GM18909 (cell line): ENCODE measurements at regions not wholly inside any gene's neighbourhood (a gene's known extent, or its start where the extent isn't known, plus 50 kb on each side); places are given as distances from the start of the nearest gene placed in this dataset.

Experiments used
- ATAC-seq: cut with Tn5 transposase; IDR thresholded peaks from one replicate; pipeline ENCODE4 v1.9.1; 2021; ENCODE audit warnings: mild to moderate bottlenecking; ENCODE audit not compliant: unreplicated experiment, poor library complexity

GRCh38 chr9:119853126-119853525 is 483.9 kb upstream of the BRINP1 start:
- ATAC-seq: no peak

GRCh38 chr9:119852390-119852789 is 483.2 kb upstream of the BRINP1 start:
- no peak for ATAC-seq

GRCh38 chr9:119844431-119844830 is 475.2 kb upstream of the BRINP1 start:
- no peak for ATAC-seq

GRCh38 chr9:119841016-119841415 is 471.8 kb upstream of the BRINP1 start:
- ATAC-seq: no peak

GRCh38 chr9:119839888-119840287 is 470.7 kb upstream of the BRINP1 start:
- ATAC-seq: no peak

- no peak for ATAC-seq
Measured at GRCh38 chr9:119838210-119838609, 469.0 kb upstream of the BRINP1 start.

- no peak for ATAC-seq
Measured at GRCh38 chr9:119836036-119836435, 466.8 kb upstream of the BRINP1 start.

GRCh38 chr9:119834064-119834620 is 464.9 kb upstream of the BRINP1 start:
- no peak for ATAC-seq

GRCh38 chr9:119831309-119831708 is 462.1 kb upstream of the BRINP1 start:
- ATAC-seq: no peak

- no peak for ATAC-seq
Measured at GRCh38 chr9:119829748-119830147, 460.5 kb upstream of the BRINP1 start.

- ATAC-seq: no peak
Measured at GRCh38 chr9:119829186-119829585, 460.0 kb upstream of the BRINP1 start.

GRCh38 chr9:119827526-119827925 is 458.3 kb upstream of the BRINP1 start:
- ATAC-seq: no peak

- no peak for ATAC-seq
Measured at GRCh38 chr9:119827126-119827525, 457.9 kb upstream of the BRINP1 start.

GRCh38 chr9:119818726-119819435 is 449.6 kb upstream of the BRINP1 start:
- no peak for ATAC-seq

GRCh38 chr9:119810645-119811429 is 441.6 kb upstream of the BRINP1 start:
- no peak for ATAC-seq

- no peak for ATAC-seq
Measured at GRCh38 chr9:119803679-119804078, 434.4 kb upstream of the BRINP1 start.

GRCh38 chr9:119802621-119803020 is 433.4 kb upstream of the BRINP1 start:
- no peak for ATAC-seq

- ATAC-seq: no peak
Measured at GRCh38 chr9:119802133-119802532, 432.9 kb upstream of the BRINP1 start.

- ATAC-seq: no peak
Measured at GRCh38 chr9:119801311-119801710, 432.1 kb upstream of the BRINP1 start.

GRCh38 chr9:119795395-119795794 is 426.2 kb upstream of the BRINP1 start:
- ATAC-seq: no peak

- ATAC-seq: no peak
Measured at GRCh38 chr9:119794836-119795235, 425.6 kb upstream of the BRINP1 start.
